ENCODE measurements at regions not wholly inside any gene's neighbourhood (a gene's known extent, or its start where the extent isn't known, plus 50 kb on each side); places are given as distances from the start of the nearest gene placed in this dataset.

GRCh38 chr15:68871507-68871906, 50.8 kb upstream of the ANP32A start:
- ChIA-PET CTCF (interaction anchor here (1.0 kb wide), 1 partner anchor 67 kb away, joined by 3 read pairs; no protein-coding TSS in a partner anchor), POLR2A (no interaction called here)

- ChIA-PET CTCF (interaction anchor here (0.6 to 3.1 kb wide), 11 partner anchors 45 to 320 kb away, joined by 3 to 14 read pairs (median 4); no protein-coding TSS in a partner anchor), POLR2A (no interaction called here)
These were observed 54.1 kb upstream of the ANP32A start for GRCh38 chr15:68874788-68875187.

GRCh38 chr15:68875377-68876116, 54.8 kb upstream of the SPESP1 start:
- POLR2A ChIA-PET, result no interaction called here
- CTCF ChIA-PET, result interaction anchor here (0.6 to 3.1 kb wide), 29 partner anchors 10 to 1195 kb away, joined by 3 to 14 read pairs (median 4); no protein-coding TSS in a partner anchor

- ChIA-PET CTCF (no interaction called here), POLR2A (no interaction called here)
These were observed 52.7 kb upstream of the SPESP1 start for GRCh38 chr15:68877626-68878025.

- CTCF ChIA-PET, result no interaction called here
- POLR2A ChIA-PET, result no interaction called here
These were observed 49.9 kb upstream of the SPESP1 start for GRCh38 chr15:68880382-68880781.

Data from activated CD8-positive, alpha-beta memory T cell treated with anti-CD3 and anti-CD28 coated beads for 36 hours (primary cell).